ENCODE measurements at regions not wholly inside any gene's neighbourhood (a gene's known extent, or its start where the extent isn't known, plus 50 kb on each side); places are given as distances from the start of the nearest gene placed in this dataset.
A peak's percentile ranks its signal among the peaks of the same experiment; 100 is the strongest.
"Not testable (repeated sequence)": the region's sequence is repeated elsewhere in the genome, so short reads cannot be mapped to it uniquely, and the experiment has no call there.

DNA sequence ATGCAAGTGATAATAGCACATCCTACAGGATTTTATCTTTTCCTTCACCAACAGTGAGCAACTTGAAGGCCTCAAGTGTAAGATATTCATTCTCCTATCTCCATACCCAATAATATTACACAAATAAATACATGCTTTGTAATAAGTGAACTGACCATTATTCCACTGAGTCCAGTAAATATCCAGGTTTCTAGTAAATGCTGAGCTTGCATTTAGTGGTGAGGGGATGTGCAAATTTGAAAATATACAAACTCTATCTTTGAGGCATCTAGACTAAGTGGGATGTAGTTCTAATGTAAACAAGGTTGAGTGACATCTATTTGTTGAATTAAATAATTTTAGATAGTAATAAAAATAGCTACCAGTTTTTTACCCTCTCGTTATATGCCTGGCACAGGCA, 587.6 kb upstream of the IL12A start:
- DNase-seq: no peak

DNA sequence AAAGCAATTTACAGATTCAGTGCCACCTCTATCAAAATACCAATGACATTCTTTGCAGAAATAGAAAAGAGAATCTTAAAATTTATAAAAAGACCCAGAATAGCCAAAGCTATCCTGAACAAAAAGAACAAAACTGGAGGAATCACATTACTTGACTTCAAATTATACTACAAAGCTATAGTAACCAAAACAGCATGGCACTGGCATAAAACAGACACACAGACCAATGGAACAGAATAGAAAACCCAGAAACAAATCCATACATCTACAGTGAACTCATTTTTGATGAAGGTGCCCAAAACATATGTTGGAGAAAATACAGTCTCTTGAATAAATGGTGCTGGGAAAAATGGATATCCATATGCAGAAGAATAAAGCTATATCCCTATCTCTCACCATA, 578.9 kb upstream of the IL12A start:
- DNase-seq: not testable (repeated sequence)

DNA sequence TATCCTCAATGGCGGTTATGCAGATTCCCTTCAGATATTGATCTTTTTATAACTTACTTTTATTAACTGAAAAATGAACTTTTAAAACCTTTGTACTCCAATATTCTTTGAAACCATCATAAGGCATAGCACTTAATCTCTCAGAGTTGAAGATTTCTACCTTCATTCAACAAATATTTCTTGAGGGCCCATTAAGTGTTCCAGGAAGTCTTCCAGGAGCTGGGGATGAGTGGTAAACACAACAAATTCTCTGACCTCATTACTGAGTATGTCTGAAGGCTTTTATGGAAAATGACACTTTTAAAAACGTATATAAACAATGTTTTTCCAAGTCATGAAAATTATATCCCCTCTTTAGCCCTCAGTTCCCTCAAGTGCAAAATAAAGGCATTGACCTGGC, 575.3 kb upstream of the IL12A start:
- DNase-seq: no peak

DNA sequence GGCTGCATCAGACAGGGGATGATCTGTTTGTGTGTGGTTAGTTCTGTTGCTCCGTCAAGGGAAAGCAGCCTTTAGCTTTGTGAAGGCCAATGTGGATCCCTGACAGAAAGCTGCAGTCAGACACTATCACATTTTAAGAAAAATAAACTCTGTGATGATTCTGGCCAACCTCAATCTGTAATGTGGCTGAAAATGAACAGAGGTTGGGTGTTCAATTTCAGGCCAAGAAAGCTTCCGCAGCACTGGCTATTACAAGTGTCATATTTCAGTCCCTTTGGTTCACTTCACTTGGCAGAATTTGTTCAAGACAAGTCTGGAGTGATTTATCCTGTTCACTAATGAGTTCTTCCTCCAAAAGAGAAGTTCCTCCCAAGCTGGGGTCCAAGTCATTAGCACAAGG, 571.8 kb upstream of the IL12A start:
- DNase-seq: no peak

DNA sequence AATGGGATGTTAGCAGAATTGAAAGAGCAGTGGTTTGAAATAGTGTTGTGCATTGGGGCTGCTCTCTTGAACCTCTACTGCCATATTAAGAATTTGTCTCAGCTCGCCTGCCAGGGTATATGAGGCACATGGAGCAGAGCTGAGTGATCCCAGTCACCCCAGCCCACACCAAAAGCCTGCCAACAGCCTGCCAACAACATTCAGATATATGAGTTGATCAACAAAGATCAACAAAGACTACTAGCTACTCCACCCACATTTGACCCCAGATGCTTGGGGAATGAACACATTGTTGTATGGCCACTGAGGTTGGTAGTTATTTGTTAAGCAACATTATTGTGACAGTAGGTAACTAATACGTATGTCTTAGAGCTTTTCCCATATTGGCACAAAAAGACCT, 570.9 kb upstream of the IL12A start:
- DNase-seq: no peak

DNA sequence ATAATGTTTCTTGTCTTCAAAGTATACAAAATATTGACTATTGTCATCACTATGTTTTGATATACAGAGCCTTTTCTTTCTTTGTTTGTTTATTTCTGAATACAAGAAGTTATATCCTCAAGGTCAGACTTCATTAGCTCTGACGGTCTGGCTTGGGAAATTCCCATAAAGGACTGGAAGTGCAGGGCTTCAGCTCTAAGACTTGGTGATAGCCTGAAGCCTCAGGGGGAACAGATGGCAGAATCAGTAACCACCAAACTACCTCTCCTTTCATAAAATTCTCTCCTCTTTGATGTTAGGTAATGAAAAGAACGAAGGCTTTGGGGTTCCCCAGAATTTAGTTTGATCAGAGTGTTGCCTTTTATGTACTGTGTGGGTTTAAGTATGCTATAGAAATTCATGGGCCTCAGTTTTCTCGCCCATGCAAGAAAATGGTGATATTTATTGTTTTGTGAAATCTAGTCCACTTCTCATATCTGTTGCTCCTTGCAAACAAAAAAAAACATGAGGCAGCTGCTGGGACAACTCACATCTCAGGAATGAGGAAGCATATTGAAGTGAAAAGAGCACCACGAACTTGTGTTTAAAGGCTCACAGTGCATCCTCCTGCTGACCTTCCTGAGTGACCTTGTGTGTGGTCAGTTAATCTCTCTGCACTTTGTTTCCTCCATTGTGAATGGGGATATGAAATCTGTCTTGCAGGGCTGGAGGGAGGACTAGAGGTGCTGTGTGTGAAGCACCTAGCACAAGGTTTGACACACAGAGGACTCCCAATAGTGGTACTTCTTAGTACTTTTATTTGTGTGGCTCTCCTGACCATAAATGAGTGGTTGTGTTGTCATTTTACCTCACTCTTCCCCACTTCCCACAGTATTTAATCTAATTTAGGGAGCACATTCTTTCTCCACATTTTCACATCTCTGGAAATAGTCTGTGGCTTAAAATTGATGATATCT, 569.8 kb upstream of the IL12A start:
- DNase-seq: no peak

DNA sequence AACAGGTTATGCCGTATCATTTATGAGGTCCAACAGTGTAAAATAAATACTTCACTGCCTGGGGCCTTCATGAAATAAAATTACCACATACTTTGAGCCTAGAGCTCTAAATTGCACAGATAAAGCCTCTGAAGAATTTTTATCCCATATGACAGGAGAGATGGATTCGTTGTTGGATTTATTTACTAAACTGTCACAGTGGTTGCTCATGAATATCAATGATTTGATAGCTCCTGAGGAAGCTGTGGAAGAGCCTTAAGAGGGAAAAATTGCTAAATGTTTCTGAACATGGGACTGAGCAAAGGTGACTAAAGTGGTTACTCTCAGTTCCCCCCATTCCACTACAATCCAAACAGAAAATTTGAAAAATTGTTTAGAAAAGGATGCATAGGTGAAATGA, 558.9 kb upstream of the IL12A start:
- DNase-seq: no peak

DNA sequence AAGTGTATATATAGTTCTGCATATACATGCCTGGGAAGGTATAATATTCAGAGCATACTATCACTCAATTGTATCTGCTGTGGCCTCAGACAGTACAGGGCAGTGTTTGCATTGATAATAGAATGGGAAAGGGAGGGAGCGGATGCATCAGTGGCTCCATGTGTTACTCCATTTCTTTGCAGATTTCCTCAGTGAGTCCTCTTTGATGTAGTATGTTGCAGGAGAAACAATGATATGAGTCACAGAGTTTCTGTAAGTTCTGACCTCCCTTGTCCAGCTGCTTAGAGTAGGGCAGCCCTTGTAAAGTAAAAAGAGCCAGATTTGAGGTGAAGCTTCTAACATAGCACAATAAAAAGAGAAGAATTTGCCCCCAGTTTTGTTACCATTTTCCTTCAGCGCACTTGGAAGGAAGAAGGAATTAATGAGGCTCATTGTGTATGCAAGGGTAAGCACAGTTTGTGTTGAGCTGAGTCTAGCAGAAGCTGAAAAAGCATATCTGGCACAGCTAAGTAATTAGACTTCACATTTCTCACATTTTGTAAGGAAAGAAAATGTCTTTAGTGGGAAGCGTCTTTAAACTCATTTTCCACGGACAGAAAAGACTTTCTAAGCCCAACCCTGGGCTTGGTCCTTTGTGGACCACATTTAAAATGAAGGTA, 555.8 kb upstream of the IL12A start:
- no peak for DNase-seq

DNA sequence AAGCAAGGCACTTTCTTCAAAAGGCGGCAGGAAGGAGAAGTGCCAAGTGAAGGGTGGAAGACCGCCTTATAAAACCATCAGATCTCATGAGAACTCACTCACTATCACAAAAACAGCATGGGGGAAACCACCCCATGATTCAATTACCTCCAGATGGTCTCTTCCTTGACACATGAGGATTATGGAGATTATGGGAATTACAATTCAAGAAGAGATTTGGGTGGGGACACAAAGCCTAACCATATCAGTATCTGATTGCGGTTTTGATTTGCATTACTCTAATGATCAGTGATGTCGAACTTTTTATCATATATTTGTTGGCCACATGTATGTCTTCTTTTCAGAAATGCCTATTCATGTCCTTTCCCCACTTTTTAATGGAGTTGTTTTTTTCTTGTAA, 549.3 kb upstream of the IL12A start:
- DNase-seq: no peak

DNA sequence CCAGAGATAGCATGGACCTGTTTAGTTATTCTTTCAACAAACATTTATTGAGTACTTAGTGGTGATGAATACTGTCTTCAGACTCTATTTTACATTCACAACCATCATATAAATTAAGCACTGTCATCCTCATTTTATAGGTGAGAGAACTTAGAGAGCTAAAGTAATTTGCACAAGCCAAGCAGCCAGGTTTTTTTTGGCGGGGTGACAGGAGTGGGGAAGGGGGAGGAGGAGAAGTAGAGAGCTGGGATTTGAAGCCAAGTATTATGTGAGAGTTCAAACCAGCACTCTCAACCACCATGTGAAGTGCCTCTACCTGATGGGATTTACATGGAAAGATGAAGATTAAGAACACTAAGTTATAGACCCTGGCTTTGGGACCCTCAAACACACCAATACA, 547.4 kb upstream of the IL12A start:
- DNase-seq: no peak

DNA sequence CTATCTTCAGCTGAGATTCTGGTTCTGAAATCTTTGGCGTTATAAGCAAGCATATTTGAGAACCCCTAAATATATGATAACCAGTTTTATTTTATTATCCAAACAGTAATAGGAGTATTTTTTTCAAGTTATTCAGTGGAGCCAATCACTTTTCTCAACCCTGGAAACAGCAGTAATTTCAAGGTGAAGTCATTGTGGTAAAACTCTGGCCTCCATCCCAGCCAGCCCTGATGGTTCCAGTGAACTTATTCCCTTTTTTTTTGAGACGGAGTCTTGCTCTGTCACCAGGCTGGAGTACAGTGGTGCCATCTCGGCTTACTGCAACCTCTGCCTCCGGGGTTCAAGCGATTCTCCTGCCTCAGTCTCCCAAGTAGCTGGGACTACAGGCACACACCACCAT, 545.4 kb upstream of the IL12A start:
- no peak for DNase-seq

DNA sequence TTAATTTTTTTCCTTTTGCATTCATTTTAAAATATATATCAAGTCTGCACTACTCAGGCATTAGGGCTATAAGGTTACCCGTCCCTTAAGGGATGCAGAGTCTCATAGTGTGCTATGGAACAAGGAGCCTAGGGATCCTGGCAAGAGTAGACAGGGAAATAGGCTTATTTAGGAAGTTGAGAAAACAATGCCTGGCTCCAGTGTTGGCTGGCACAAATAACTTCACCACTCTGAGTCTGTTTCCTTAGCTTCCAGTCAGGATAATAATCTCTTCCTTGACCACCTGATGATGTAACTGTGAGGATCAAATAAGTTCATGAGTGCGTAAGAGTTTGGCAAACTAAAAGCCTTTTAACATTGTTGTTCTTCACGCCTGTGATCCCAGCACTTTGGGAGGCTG, 540.8 kb upstream of the IL12A start:
- no peak for DNase-seq

DNA sequence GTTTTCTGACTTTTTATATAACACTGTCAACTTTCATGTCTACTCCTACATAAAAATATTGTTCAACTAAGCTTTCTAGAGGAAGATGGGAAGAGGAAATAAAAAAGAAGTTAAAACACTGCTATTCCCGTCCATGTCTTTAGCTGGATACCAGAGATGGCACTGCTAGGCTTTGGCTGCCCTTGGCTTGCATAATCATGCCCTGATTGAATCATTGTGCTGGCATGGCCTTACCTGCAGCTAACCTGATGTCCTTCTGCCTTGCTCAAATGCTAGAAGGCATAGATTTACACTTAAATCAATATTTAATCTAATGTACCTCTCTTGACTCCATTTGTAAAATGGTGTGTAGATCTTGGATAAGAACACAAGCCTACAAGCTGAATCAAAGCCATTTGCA, 539.7 kb upstream of the IL12A start:
- no peak for DNase-seq

DNA sequence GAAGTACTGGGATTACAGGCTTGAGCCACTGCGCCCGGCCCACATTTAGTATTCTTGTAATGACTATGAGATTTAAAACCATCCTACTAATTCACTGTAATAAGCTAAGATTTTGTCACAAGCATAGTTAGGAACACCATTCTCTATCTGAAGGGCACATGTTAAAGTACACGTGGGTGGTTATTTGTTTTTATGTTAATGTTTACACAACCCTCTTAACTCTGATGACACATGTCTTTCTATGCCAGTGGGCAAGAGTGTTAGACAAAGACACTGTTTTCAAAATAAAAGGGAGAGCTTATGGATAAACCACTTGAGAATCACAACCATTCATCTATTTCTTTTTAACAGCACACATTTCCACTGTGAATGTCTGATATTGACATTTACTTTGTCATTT, 537.6 kb upstream of the IL12A start:
- DNase-seq: peak; percentile 5

DNA sequence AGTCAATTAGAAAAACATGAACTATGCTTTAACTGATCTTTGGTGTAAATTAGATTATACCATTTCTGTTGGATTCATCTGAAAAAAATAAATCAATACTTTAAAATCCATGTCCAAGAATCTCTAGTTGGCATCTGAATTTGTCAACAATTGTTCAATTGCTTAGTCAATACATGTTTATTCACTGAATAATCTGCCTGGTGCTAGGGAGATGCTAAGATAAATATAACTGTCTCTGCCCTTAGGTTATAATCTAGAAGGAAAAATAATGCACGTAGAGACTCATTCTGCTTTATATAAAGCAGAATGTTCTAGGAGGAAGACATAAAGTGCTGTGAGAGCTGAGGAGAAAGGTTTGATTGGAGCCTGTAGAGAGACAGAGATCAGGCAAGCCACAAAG, 537.2 kb upstream of the IL12A start:
- DNase-seq: no peak

DNA sequence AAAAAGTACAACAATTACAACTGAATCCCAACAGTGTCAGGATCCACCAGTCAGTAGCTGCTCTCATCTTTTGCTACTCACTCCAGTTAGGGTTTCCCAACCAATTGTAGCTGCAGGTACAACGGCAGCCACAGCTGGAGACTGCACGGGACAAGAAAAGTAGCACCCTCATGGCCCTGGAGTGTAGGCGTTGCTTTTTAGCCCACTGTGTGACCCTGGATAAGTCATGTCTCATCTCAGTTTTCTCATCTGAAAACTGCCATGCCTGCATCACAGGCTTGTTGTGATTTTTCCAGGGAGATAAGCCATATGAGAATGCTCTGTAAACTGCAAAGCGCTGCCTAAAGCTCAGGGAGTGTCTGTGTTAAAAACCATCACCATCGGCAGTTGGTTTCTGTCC, 535.6 kb upstream of the IL12A start:
- DNase-seq: no peak

DNA sequence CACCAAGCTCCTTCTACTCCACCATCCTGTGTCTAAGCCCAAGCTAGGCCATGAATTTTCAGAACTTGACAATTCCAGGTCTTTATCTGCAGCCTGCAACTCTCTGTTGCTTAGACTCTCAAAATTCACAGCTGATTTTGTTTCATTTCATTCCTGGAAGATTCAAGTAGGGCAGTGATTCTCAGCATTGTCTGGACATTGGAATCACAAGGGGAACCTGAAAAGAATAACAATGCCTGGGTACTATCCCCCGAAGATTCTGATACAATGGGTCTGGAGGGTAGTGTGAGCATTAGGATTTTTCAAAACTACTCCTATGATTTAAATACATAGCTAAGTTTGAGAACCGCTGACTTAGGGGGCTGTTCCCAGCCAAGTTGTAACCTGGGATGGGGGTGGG, 534.7 kb upstream of the IL12A start:
- no peak for DNase-seq

DNA sequence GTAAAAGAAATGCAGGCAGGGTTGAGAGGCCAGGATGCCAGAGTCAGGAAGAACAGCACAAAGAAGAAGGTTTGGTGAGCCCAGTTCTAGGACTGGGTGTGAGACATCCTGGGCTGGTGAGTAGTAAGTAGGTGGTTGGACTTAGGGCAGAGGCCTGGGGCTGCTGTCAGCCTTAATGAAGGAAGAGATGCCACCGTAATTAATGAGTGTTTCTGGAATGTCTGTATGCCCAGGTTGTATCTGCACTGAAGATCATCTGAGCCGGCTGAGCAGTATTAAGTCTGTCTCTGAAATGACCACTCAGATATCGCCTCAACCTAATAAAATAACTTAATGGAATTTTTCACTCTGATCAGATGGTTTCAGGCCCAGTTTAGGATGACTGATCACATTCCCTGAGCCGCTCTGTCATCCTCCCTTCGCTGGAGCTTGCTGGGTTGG, 532.9 kb upstream of the IL12A start:
- DNase-seq: no peak

DNA sequence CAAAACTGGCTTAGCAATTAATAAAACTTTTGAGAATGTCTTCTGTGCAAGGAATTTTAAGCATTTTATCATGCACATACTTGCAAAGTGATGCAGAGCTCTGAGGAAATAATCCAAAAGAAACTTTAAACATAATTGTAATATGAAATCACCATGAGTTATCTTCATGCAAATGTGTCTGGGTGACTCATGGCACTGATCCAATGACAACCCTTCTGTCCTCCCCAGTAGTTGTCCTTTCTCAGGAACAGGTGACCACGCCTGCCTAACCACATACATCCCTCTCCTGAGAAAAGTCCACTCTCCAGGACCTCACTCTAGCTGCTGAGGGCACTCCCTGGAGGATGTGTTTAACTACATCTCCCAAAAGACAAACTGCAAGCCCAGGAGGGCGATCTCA, 530.6 kb upstream of the IL12A start:
- no peak for DNase-seq

DNA sequence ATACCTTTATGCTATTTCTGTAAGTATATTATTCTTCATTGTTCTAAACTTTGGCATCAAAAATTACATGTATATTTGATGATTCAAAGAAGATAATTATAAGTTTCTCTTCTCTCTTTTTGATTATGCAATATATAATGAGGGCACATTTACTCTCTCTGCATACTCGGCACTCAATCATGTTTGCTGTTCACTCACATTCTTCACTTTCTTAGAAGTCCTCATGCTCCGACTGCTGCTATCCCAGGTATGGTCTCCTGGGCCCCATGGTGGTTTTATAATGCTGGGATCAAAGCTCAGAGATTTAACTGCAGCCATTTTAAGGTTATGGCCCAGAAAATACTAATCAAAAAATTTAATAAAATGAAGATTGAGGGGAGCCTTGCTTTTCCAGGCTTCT, 529.7 kb upstream of the IL12A start:
- no peak for DNase-seq

DNA sequence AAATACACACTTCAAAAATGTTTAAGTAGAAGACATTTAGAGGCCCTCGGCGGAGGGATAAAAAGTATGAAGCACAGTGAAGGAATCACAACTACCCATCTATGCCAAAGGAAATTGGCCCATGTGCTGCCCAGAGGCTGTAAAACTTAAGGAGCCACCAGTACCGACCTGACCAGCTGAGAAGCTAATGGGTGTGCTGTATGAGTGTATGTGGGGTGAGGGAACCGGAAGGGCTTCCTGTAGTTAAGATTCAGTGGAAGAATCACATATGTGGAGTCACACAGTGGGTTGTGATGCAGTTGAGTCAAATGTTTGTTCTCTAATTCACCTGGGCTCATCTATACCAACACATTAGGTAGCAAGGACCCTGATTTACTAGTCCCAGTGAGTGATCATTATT, 516.0 kb upstream of the IL12A start:
- DNase-seq: no peak

DNA sequence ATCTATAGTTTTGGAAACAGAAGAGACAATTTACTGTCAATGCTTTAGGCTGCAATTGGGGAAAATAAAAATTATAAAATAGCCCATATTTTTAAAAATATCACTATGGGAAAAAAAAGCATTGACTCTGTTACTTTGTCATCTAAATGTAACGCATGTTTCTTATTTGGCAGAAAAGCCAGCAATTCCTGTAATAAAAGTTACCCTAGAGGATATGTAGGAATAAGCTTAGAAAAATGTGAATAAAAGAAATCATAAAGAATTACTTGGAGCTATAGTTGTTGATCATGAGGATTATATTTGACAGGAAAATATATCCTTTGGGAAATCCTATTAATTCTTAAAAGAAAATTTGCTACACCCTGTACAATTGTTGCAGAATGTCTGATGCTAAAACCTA, 515.4 kb upstream of the IL12A start:
- DNase-seq: no peak

DNA sequence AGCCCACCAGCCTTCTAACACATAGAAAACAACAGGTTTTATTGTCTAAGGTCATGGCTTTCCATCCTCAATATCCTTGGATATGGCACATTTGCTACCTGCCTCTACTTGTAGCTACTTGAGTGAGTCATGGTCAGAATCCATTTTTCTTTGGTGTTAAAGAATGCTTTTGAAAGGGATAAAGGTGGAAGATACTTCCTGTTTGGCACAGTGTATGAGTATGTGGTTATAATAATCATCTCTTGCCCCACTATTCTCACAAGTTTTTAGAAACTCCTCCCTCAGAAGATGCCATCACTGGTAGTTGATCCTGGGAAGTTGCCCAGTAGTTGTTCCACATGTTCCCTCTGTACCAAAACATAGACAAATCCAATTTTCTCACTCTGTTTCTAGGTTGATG, 508.6 kb upstream of the IL12A start:
- DNase-seq: no peak

DNA sequence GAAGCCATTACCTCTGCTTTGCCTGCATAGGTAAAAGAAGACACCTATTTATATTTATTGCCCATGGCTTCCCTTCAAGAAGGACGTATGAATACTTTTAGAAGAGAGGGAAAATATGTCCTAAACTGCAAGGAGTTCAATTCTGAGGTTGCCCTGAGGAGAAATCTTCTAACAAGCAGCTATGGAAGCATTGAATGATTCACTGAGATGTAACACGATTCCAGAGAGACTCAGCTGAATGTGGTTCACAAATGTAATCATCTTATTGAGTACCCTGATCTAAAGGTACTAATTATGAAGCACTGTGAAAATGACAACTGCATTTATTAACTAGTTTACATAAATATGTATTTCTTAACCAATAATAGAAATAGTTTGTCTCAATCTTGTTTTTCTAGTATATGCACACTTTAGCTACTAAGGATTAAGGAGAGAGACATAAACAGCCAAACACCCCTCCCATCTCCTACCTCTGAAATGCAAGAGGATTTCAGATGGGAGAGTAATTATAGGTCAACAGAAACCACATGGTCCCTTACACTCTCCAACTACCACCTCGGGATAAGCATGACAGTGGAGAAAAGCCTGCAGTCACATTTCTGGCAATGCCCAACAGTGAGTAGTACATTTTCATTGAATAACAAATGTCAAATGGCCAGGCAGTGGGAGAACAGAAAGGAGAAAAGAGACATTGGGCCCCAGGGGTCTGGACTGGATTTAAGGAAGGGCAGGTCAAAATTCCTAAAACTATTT, 506.2 kb upstream of the IL12A start:
- no peak for DNase-seq
